ENCODE measurements at regions not wholly inside any gene's neighbourhood (a gene's known extent, or its start where the extent isn't known, plus 50 kb on each side); places are given as distances from the start of the nearest gene placed in this dataset.

DNA sequence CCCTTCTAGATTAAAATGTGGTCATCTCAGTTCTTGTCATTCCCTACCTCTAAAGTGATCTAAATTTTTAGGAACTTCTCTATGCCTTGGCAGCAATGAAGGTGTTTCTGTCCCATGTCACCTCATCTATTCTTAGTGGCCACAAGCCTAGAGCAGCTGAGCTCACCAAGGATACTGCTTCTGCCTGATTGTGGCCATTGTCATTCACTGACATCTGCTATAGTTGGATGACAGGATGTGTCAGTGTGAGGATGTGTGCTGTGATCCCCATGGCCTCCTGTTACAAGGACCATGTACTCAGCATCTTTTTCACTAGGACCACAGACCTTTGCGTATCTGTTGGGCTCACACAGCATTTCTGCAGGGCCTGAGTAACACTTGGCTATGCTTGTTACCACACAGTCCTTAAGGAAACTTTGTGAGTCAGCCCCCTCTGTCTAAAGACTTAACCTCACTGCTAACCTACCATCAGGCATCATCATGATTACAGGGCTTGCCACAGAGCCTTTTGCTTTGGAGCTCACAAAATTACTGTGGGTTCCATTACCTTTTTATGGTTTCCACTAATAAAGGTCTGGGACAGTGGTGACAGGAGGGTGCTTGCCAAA lies 421.0 kb downstream of the ADAM29 start:
- TF ChIP-seq NCOR1 (IDR thresholded peaks at IDR 0.05) (no peak), IFI16 (CRISPR knock-in tag; IDR thresholded peaks at IDR 0.05) (no peak), POLR2AphosphoS5 (IDR thresholded peaks at IDR 0.05; ENCODE audit: control insufficient read depth, insufficient read depth, low read depth, low read length) (no peak), U2AF1 (optimal IDR thresholded peaks at IDR 0.05; ENCODE audit: low read depth, low read length) (no peak)

All from K562 (cell line).